ENCODE measurements at regions not wholly inside any gene's neighbourhood (a gene's known extent, or its start where the extent isn't known, plus 50 kb on each side); places are given as distances from the start of the nearest gene placed in this dataset.

- TF ChIP-seq EP300 (IDR thresholded peaks at IDR 0.05; ENCODE audit: borderline replicate concordance in 1 of 2, low read depth in 2 of 2, low read length in 2 of 2): no peak
- no peak for TF ChIP-seq EZH2 (IDR thresholded peaks at IDR 0.05; ENCODE audit: low read depth, low read length, severe bottlenecking)
- TF ChIP-seq, protein P1, sequence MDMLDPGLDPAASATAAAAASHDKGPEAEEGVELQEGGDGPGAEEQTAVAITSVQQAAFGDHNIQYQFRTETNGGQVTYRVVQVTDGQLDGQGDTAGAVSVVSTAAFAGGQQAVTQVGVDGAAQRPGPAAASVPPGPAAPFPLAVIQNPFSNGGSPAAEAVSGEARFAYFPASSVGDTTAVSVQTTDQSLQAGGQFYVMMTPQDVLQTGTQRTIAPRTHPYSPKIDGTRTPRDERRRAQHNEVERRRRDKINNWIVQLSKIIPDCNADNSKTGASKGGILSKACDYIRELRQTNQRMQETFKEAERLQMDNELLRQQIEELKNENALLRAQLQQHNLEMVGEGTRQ (IDR thresholded peaks at IDR 0.05; ENCODE audit: low read length): no peak
- TF ChIP-seq MAFK (IDR thresholded peaks at IDR 0.05; ENCODE audit: low read depth, low read length): no peak
- TF ChIP-seq SP1 (IDR thresholded peaks at IDR 0.05; ENCODE audit: low read depth, low read length): no peak
- no peak for TF ChIP-seq POLR2A (IDR thresholded peaks at IDR 0.05; ENCODE audit: control extremely low read depth in 1 of 2, low read depth in 2 of 2, low read length in 2 of 2)
- no peak for TF ChIP-seq RAD21 (IDR thresholded peaks at IDR 0.05 in 1 of 2, conservative IDR thresholded peaks at IDR 0.05 in 1 of 2; ENCODE audit: low read depth in 2 of 2, low read length in 2 of 2)
- TF ChIP-seq GABPA (IDR thresholded peaks at IDR 0.05; ENCODE audit: borderline replicate concordance, insufficient read depth, low read length): no peak
- TF ChIP-seq, protein P2, sequence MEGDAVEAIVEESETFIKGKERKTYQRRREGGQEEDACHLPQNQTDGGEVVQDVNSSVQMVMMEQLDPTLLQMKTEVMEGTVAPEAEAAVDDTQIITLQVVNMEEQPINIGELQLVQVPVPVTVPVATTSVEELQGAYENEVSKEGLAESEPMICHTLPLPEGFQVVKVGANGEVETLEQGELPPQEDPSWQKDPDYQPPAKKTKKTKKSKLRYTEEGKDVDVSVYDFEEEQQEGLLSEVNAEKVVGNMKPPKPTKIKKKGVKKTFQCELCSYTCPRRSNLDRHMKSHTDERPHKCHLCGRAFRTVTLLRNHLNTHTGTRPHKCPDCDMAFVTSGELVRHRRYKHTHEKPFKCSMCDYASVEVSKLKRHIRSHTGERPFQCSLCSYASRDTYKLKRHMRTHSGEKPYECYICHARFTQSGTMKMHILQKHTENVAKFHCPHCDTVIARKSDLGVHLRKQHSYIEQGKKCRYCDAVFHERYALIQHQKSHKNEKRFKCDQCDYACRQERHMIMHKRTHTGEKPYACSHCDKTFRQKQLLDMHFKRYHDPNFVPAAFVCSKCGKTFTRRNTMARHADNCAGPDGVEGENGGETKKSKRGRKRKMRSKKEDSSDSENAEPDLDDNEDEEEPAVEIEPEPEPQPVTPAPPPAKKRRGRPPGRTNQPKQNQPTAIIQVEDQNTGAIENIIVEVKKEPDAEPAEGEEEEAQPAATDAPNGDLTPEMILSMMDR (IDR thresholded peaks at IDR 0.05; ENCODE audit: control extremely low read depth in 1 of 3, insufficient read depth in 1 of 3, low read depth in 1 of 3, low read length in 3 of 3): no peak
- no peak for TF ChIP-seq JUND (IDR thresholded peaks at IDR 0.05; ENCODE audit: low read length)
- TF ChIP-seq BACH1 (IDR thresholded peaks at IDR 0.05; ENCODE audit: low read length): no peak
- no peak for TF ChIP-seq SUZ12 (IDR thresholded peaks at IDR 0.05; ENCODE audit: low read length)
Observed at GRCh38 chr2:120476141-120476540, 130.2 kb downstream of the INHBB start.
